Hepatocyte (in vitro differentiated cells): ENCODE measurements at regions not wholly inside any gene's neighbourhood (a gene's known extent, or its start where the extent isn't known, plus 50 kb on each side); places are given as distances from the start of the nearest gene placed in this dataset.

ENCODE experiments used
- EZH2 ChIP-seq: fragments of 200-600 bp; sonication (generic); IDR thresholded peaks from 2 replicates; pipeline ENCODE4 v1.6.1; 2016; ENCODE audit warnings: antibody characterized with exemption, mild to moderate bottlenecking, borderline replicate concordance
- EZH2phosphoT487 ChIP-seq: fragments of 200-600 bp; sonication (generic); IDR thresholded peaks from one replicate; pipeline ENCODE4 v1.6.1; 2018; ENCODE audit warnings: antibody characterized with exemption, mild to moderate bottlenecking, low read depth, moderate library complexity; ENCODE audit not compliant: unreplicated experiment, severe bottlenecking
- TF ChIP-seq, protein P1 (sequence below): fragments of 200-600 bp; sonication (generic); IDR thresholded peaks from 2 replicates; pipeline ENCODE4 v1.5.1; 2016; ENCODE audit warnings: antibody characterized with exemption, mild to moderate bottlenecking; ENCODE audit not compliant: poor library complexity

DNA sequence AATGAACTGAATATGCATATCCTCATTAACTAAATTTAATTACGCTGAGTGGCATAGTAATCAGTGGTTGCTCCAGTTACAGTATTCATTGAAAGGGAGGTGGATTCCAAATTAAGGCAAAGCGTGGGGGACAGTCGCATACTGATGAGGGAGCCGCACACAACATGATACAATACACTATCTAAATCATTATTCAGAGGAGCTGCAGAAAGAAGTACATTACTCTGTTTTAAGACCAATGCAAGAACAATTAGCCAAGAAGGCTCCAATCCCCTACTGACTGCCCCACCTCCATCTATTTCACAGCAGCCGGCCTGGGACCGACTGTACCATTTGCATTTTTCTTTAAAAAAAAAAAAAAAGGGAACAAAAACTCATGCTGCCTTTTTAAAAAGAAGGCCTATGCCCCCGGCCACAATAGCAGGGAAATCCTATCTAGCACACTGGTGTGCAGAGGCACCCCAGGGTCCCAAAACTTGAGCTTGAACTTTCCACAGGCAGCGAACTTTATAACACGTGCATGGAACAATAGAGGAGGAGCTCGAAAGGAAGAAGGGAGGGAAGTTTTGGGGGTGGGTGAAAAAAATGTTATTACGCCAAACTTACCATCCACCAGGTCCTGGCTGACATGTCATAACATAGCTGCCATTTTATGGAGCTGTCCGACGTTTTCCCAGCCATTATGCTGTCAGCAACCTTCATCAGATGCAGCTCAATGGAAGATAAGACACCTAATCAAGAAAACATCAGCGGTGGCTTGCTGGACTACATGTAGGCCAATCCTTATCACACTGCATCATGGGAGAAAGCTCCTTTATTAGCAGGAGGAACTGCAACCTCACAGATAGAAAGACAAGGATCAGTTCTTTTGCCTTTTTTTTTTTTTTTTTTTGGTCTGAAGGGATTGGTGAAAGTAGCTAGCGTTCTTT, 161.6 kb downstream of the ZDHHC21 start:
- TF ChIP-seq, protein P1, sequence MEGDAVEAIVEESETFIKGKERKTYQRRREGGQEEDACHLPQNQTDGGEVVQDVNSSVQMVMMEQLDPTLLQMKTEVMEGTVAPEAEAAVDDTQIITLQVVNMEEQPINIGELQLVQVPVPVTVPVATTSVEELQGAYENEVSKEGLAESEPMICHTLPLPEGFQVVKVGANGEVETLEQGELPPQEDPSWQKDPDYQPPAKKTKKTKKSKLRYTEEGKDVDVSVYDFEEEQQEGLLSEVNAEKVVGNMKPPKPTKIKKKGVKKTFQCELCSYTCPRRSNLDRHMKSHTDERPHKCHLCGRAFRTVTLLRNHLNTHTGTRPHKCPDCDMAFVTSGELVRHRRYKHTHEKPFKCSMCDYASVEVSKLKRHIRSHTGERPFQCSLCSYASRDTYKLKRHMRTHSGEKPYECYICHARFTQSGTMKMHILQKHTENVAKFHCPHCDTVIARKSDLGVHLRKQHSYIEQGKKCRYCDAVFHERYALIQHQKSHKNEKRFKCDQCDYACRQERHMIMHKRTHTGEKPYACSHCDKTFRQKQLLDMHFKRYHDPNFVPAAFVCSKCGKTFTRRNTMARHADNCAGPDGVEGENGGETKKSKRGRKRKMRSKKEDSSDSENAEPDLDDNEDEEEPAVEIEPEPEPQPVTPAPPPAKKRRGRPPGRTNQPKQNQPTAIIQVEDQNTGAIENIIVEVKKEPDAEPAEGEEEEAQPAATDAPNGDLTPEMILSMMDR = no peak
- TF ChIP-seq EZH2 (no peak), EZH2phosphoT487 (no peak)
